GM13977 (cell line): ENCODE measurements at regions not wholly inside any gene's neighbourhood (a gene's known extent, or its start where the extent isn't known, plus 50 kb on each side); places are given as distances from the start of the nearest gene placed in this dataset.

ENCODE experiments used
- DNase-seq: peaks from one replicate; pipeline ENCODE4 v3.0.0; 2012; ENCODE audit warnings: low spot score
- in situ Hi-C: fragments of 300-500 bp; cut with MboI; formaldehyde crosslinking; loops from one replicate; pipeline ENCODE4 v1.12.0; 2022; ENCODE audit warnings: low sequenced_read_pairs, low pct_unique_long_range_greater_than_20kb, mixed read lengths, inconsistent platforms; ENCODE audit not compliant: unreplicated experiment
- TF ChIP-seq, protein P1 (sequence below): IDR thresholded peaks from 2 replicates; pipeline ENCODE4 v1.5.1; 2012; ENCODE audit warnings: mild to moderate bottlenecking, control low read depth; ENCODE audit not compliant: insufficient read depth; ENCODE audit errors: extremely low read depth, missing control alignments

DNA sequence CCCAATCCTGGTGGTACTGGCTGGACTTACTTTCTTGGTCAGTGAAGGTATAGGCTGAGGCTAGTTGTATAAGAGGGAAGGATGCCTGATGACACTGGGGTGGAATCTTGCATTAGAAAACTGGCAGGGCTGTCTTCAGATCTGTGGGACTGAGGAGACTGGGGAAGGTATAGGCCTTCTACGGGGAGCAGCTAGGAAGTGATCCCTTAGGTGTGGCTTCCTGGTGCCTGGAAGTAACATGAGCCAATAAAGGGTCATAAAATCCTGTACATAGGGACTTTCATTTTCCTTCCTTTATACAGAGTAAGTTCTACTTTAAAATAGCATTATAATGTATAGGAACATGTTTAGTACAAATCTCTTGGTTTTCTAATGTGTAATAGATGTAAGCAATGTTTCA lies 716.8 kb downstream of the LRFN5 start:
- in situ Hi-C loops = no loop called here
- no peak for DNase-seq
- TF ChIP-seq, protein P1, sequence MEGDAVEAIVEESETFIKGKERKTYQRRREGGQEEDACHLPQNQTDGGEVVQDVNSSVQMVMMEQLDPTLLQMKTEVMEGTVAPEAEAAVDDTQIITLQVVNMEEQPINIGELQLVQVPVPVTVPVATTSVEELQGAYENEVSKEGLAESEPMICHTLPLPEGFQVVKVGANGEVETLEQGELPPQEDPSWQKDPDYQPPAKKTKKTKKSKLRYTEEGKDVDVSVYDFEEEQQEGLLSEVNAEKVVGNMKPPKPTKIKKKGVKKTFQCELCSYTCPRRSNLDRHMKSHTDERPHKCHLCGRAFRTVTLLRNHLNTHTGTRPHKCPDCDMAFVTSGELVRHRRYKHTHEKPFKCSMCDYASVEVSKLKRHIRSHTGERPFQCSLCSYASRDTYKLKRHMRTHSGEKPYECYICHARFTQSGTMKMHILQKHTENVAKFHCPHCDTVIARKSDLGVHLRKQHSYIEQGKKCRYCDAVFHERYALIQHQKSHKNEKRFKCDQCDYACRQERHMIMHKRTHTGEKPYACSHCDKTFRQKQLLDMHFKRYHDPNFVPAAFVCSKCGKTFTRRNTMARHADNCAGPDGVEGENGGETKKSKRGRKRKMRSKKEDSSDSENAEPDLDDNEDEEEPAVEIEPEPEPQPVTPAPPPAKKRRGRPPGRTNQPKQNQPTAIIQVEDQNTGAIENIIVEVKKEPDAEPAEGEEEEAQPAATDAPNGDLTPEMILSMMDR = no peak

DNA sequence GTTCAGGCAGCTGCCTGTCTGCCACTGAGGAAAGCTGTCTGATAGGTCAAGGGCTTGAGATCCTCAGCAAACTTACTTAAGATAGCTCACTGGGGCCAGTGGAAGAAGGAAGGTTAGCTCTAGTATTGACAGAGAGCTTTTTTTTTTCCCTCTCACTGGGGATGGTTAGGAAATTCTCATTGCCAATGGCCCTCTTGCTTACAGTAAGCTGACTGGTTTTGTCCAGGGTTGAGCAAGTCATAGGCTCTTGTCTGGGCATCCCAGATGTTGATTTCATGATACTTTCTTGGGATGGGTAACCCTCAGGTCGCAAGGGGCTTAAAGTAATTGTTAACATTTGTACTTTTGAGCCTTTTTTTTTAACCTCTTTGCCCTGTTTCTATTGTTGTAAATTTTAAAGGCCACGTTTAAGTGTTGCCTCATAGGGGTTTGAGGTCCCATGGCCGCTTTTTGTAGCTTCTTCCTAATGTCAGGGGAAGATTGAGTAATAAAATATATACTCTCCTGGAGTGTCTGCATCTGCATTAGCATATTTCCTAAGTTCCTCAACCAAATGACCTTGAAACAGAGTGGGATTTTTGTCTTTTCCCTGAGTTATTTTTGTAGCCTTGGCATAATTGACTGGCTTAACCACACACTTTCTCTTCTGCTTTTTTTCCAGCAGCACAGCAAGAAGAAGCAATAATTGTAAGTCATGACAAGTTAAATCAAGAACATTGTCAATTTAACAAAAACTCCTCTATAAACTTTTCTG lies 716.0 kb downstream of the LRFN5 start:
- in situ Hi-C loops = no loop called here
- DNase-seq = no peak
- TF ChIP-seq, protein P1 = no peak

DNA sequence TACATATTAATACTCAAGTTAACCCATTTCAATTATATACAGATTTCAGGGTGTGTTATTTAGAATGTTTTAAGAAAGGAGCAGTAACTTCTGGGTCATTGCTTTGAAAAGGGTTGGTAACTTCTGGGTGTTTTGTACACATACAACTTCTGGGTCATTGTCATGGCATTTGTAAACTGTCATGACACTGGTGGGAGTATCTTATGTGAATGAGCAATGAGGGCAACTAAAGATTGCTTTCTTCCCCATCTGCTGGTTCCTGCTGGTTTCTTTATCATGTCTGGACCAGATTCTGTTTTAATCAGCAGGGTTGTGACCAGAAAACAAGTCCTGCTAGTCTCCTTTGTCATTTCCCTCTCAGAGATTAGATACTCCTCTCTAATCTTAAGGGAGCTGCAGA lies 713.3 kb downstream of the LRFN5 start:
- no peak for DNase-seq
- TF ChIP-seq, protein P1 = no peak
- in situ Hi-C loops = no loop called here

DNA sequence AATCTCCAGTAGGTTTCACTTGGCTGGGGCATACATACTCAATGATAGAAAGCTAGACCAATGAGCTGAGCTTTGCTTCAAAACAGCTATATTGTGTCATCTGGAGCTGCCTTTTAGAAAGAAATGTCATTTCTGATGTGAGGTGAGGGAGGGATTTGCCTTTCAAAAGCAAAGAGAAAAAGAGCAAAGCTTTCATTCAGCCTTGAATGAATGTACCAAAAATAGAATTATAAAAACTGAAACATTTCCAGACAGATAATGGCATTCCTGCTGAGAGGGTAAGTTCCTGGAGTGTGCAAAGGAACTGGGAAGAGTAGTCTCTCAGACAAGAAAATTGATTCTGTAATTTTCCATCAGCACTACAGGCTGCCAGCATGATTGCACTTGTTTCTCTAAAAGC lies 710.0 kb downstream of the LRFN5 start:
- in situ Hi-C loops = no loop called here
- no peak for DNase-seq
- TF ChIP-seq, protein P1 = no peak

DNA sequence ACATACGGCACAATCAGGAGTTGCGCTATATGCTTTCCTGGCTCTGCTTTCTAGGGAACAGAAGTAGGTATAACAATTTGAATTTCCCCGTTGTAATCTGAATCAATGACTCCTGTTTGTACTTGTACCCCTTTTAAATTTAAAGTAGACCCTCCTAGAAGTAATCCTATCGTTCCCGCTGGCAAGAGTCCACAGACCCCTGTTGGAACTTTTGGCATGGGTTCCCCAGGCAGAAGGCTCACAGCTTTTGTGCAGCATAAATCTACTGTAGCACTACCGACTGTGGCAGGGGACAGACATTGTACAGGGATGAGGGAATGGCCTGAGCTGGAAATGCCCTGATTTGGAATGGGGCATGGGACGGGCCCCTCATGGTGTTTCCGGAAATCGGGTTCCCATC lies 705.2 kb downstream of the LRFN5 start:
- TF ChIP-seq, protein P1 = no peak
- no peak for DNase-seq
- in situ Hi-C loops = no loop called here

DNA sequence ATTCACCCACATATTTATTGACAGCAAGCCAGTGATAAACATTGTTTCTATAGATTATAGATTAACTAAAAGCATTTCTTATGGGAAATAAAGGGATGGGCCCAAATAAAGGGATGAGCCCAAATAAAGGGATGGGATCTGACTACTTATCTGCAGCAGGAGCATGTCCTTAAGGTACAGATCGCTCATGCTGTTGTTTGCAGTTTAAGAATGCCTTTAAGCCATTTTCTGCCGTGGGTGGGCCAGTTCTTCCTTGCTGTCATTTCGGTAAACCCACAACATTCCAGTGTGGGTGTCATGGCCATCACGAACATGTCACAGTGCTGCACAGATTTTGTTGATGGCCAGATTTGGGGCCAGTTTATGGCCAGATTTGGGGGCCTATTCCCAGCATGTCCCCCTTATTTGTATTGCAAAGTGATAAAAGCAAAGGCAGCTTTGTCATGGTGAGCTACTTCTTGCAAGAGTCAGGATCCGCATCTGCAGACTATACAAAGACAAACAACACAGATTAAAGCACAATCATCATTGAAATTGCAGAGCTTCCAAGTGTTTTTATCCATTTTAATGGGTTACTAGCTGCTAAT lies 700.7 kb downstream of the LRFN5 start:
- TF ChIP-seq, protein P1 = no peak
- no peak for DNase-seq
- in situ Hi-C loops = no loop called here
